ENCODE measurements at regions not wholly inside any gene's neighbourhood (a gene's known extent, or its start where the extent isn't known, plus 50 kb on each side); places are given as distances from the start of the nearest gene placed in this dataset.
A peak's percentile ranks its signal among the peaks of the same experiment; 100 is the strongest.

- no peak for DNase-seq
Observed at GRCh38 chr15:29611057-29611456, 211.2 kb downstream of the TJP1 start.

- DNase-seq, result no peak
Observed at GRCh38 chr15:29601811-29602210, 220.5 kb downstream of the TJP1 start.

GRCh38 chr15:29600262-29600661, 222.0 kb downstream of the TJP1 start:
- DNase-seq, result no peak

GRCh38 chr15:29596266-29596665, 226.0 kb downstream of the TJP1 start:
- DNase-seq, result peak in 1 of 3 donors; percentile 16

- DNase-seq, result no peak
Observed at GRCh38 chr15:29593629-29594028, 228.6 kb downstream of the TJP1 start.

GRCh38 chr15:29593111-29593510, 229.2 kb downstream of the TJP1 start:
- DNase-seq, result no peak

GRCh38 chr15:29590701-29591100, 231.6 kb downstream of the TJP1 start:
- DNase-seq, result no peak

GRCh38 chr15:29589975-29590374, 232.3 kb downstream of the TJP1 start:
- DNase-seq, result no peak

- DNase-seq, result peak in 1 of 3 donors; percentile 16
Observed at GRCh38 chr15:29589416-29589815, 232.9 kb downstream of the TJP1 start.

- no peak for DNase-seq
Observed at GRCh38 chr15:29573197-29573838, 248.9 kb downstream of the TJP1 start.

GRCh38 chr15:29571792-29572431, 250.4 kb downstream of the TJP1 start:
- no peak for DNase-seq

- DNase-seq, result peak in 1 of 3 donors; percentile 63
Observed at GRCh38 chr15:29570948-29571791, 251.1 kb downstream of the TJP1 start.

- peak in 1 of 3 donors; percentile 52 for DNase-seq
Observed at GRCh38 chr15:29570121-29570947, 251.9 kb downstream of the TJP1 start.

- DNase-seq, result peak in 1 of 3 donors; percentile 11
Observed at GRCh38 chr15:29569533-29570092, 252.7 kb downstream of the TJP1 start.

- no peak for DNase-seq
Observed at GRCh38 chr15:29568840-29569532, 253.3 kb downstream of the TJP1 start.

GRCh38 chr15:29567336-29567735, 254.9 kb downstream of the TJP1 start:
- DNase-seq, result no peak

- no peak for DNase-seq
Observed at GRCh38 chr15:29566914-29567313, 255.4 kb downstream of the TJP1 start.

GRCh38 chr15:29563112-29563511, 259.2 kb downstream of the TJP1 start:
- DNase-seq, result no peak

GRCh38 chr15:29560896-29561295, 261.4 kb downstream of the TJP1 start:
- no peak for DNase-seq

- DNase-seq, result no peak
Observed at GRCh38 chr15:29558261-29558660, 264.0 kb downstream of the TJP1 start.

GRCh38 chr15:29557171-29557570, 265.1 kb downstream of the TJP1 start:
- no peak for DNase-seq
